ENCODE measurements at regions not wholly inside any gene's neighbourhood (a gene's known extent, or its start where the extent isn't known, plus 50 kb on each side); places are given as distances from the start of the nearest gene placed in this dataset.

- Histone ChIP-seq H3K4me1 (no peaks in the 10 kb centered on the region), H3K4me3 (no peak overlapping the region), H3K36me3 (no peaks in the 10 kb centered on the region), H3K9me3 (no peaks in the 10 kb centered on the region), H3K27ac (no peak overlapping the region), H3K27me3 (no peaks in the 10 kb centered on the region)
- TF ChIP-seq POLR2AphosphoS5 (IDR thresholded peaks at IDR 0.05; ENCODE audit: insufficient read depth in 1 of 2, low read depth in 1 of 2), result no peak
- no peak for TF ChIP-seq POLR2A (IDR thresholded peaks at IDR 0.05)
- TF ChIP-seq CTCF (IDR thresholded peaks at IDR 0.05), result no peak
- intact Hi-C loops (cut with DNase I), result no loop called here
- DNase-seq (ENCODE audit: extremely low spot score in 2 of 2), result no peak
Observed at GRCh38 chr10:124239134-124239533, 145.7 kb upstream of the CHST15 start.

DNA sequence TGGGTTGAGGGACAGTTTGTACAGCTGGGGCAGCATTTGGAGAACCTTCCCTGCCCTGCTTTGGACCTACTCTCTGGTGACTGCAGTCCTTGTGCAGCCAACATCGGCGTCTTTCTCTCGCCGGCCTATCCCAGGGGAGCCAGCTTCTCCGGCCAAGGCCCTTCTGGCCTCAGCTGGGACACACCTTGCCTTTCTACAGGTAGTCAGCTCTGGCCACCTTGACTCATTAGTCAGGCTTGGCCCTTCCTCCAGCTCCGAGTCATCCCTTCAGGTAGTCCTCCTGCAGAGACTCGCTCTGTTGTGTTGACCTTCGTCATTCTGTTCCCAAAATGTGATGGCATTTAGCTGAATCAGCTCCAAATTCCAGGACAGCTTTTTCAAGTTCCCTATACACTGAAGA, 145.0 kb upstream of the CHST15 start:
- no peaks in the 10 kb centered on the region for H3K36me3 ChIP-seq
- intact Hi-C loops (cut with DNase I), result no loop called here
- no peak for DNase-seq (ENCODE audit: extremely low spot score in 2 of 2)
- no peaks in the 10 kb centered on the region for H3K27me3 ChIP-seq
- no peak overlapping the region for H3K4me3 ChIP-seq
- no peak overlapping the region for H3K27ac ChIP-seq
- H3K9me3 ChIP-seq, result no peaks in the 10 kb centered on the region
- H3K4me1 ChIP-seq, result no peaks in the 10 kb centered on the region
- TF ChIP-seq CTCF (IDR thresholded peaks at IDR 0.05), result no peak
- TF ChIP-seq POLR2AphosphoS5 (IDR thresholded peaks at IDR 0.05; ENCODE audit: insufficient read depth in 1 of 2, low read depth in 1 of 2), result no peak
- no peak for TF ChIP-seq POLR2A (IDR thresholded peaks at IDR 0.05)

GRCh38 chr10:124237282-124237961, 144.0 kb upstream of the CHST15 start:
- H3K4me3 ChIP-seq, result no peak overlapping the region
- no peaks in the 10 kb centered on the region for H3K4me1 ChIP-seq
- DNase-seq (ENCODE audit: extremely low spot score in 2 of 2), result no peak
- H3K27me3 ChIP-seq, result no peaks in the 10 kb centered on the region
- no peaks in the 10 kb centered on the region for H3K36me3 ChIP-seq
- no peak overlapping the region for H3K27ac ChIP-seq
- intact Hi-C loops (cut with DNase I), result no loop called here
- H3K9me3 ChIP-seq, result no peaks in the 10 kb centered on the region
- TF ChIP-seq POLR2A (IDR thresholded peaks at IDR 0.05) (no peak), POLR2AphosphoS5 (IDR thresholded peaks at IDR 0.05; ENCODE audit: insufficient read depth in 1 of 2, low read depth in 1 of 2) (no peak), CTCF (IDR thresholded peaks at IDR 0.05) (no peak)

DNA sequence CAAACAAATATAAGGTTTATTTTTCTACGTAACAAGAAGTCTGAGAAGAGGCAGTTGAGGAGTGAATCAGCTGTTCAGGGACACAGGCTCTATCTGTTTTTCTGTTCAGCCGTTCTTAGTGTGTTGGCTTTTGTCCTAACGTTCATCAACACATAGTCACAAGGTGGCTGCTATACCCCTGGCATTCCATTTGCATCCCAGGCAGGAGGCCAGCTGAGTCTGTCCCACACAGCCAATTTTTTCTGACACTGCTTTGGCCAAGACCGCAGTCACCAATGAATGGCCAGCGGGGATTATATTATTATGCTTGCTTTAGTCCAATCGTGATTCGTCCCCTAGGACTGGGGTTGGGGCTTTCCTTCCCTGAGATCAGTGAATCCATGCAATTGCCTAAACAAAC, 143.4 kb upstream of the CHST15 start:
- intact Hi-C loops (cut with DNase I), result no loop called here

More for the DNA sequence above, 143.4 kb upstream of the CHST15 start:
- no peak for TF ChIP-seq CTCF (IDR thresholded peaks at IDR 0.05)
- no peak for TF ChIP-seq POLR2AphosphoS5 (IDR thresholded peaks at IDR 0.05; ENCODE audit: insufficient read depth in 1 of 2, low read depth in 1 of 2)
- no peak for TF ChIP-seq POLR2A (IDR thresholded peaks at IDR 0.05)
- Histone ChIP-seq H3K4me3 (no peak overlapping the region), H3K36me3 (no peaks in the 10 kb centered on the region), H3K9me3 (no peaks in the 10 kb centered on the region), H3K27ac (no peak overlapping the region), H3K4me1 (no peaks in the 10 kb centered on the region), H3K27me3 (no peaks in the 10 kb centered on the region)
- no peak for DNase-seq (ENCODE audit: extremely low spot score in 2 of 2)
